Type B pancreatic cell (in vitro differentiated cells): ENCODE measurements at regions not wholly inside any gene's neighbourhood (a gene's known extent, or its start where the extent isn't known, plus 50 kb on each side); places are given as distances from the start of the nearest gene placed in this dataset.

Source experiments
- DNase-seq: peaks from one replicate; pipeline ENCODE4 v3.0.0; 2021; ENCODE audit warnings: mixed read lengths; ENCODE audit not compliant: unreplicated experiment; ENCODE audit errors: extremely low spot score
- H3K27ac Mint-ChIP-seq: 2 replicates; pipeline ENCODE4 v1.8.0; 2021; ENCODE audit warnings: mild to moderate bottlenecking, mixed read lengths
- H3K27me3 Mint-ChIP-seq: 2 replicates; pipeline ENCODE4 v1.8.0; 2021; ENCODE audit warnings: mixed read lengths
- H3K36me3 Mint-ChIP-seq: 2 replicates; pipeline ENCODE4 v1.8.0; 2021; ENCODE audit warnings: mixed read lengths
- H3K4me1 Mint-ChIP-seq: one replicate; pipeline ENCODE4 v1.8.0; 2021; ENCODE audit warnings: mixed read lengths; ENCODE audit not compliant: unreplicated experiment
- H3K4me3 Mint-ChIP-seq: 2 replicates; pipeline ENCODE4 v1.8.0; 2021; ENCODE audit warnings: mild to moderate bottlenecking, mixed read lengths
- H3K9me3 Mint-ChIP-seq: 2 replicates; pipeline ENCODE4 v1.8.0; 2021; ENCODE audit warnings: mixed read lengths
- TF ChIP-seq, protein P1 (sequence below): fragments of 200-600 bp; sonication (generic); conservative IDR thresholded peaks from 2 replicates; pipeline ENCODE4 v1.5.0; 2021; ENCODE audit warnings: antibody characterized with exemption, mild to moderate bottlenecking

DNA sequence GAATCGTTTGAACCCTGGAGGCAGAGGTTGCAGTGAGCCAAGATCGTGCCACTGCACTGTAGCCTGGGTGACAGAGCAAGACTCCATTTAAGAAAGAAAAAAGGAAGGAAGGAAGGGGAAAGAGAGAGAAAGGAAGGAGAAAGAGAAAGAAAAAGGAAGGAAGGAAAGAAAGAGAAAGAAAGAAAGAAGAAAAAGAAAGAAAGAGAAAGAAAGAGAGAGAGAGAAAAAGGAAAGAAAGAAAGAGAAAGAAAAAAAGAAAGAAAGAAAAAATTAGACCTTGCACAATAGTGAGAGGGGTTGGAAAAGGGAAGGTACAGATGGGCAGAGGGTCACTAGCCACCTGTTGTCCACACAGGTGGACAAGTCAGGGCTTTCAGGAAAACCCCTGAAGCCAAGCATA is 57.6 kb upstream of the RTL6 start:
- Mint-ChIP-seq H3K27me3 (peaks cover 18% of the 10 kb centered on the region), H3K36me3 (no peaks in the 10 kb centered on the region), H3K4me3 (no peak overlapping the region), H3K27ac (peak overlapping the region; percentile 81), H3K4me1 (no peaks in the 10 kb centered on the region), H3K9me3 (no peaks in the 10 kb centered on the region)
- DNase-seq: no peak
- TF ChIP-seq, protein P1, sequence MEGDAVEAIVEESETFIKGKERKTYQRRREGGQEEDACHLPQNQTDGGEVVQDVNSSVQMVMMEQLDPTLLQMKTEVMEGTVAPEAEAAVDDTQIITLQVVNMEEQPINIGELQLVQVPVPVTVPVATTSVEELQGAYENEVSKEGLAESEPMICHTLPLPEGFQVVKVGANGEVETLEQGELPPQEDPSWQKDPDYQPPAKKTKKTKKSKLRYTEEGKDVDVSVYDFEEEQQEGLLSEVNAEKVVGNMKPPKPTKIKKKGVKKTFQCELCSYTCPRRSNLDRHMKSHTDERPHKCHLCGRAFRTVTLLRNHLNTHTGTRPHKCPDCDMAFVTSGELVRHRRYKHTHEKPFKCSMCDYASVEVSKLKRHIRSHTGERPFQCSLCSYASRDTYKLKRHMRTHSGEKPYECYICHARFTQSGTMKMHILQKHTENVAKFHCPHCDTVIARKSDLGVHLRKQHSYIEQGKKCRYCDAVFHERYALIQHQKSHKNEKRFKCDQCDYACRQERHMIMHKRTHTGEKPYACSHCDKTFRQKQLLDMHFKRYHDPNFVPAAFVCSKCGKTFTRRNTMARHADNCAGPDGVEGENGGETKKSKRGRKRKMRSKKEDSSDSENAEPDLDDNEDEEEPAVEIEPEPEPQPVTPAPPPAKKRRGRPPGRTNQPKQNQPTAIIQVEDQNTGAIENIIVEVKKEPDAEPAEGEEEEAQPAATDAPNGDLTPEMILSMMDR: no peak

DNA sequence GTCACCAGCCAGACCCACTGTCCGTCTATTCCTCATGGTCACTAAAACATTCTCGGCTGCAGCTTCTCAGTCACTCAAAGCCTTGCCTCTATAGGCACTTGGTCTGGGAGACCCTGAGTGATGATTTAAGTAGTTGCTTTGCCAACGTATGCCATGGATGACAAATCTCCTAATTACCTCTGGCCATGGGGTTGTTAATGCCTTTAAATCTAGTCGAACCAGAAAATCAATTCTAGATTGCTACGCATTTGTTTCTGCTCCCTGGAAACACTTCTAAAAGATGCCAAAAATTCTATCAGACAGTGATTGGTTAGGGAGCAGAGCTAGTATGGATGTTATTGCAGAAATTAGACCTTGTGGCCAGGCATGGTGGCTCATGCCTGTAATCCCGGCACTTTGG is 57.0 kb upstream of the RTL6 start:
- Mint-ChIP-seq H3K27me3 (peaks cover 18% of the 10 kb centered on the region), H3K4me3 (peak overlapping the region; percentile 36), H3K36me3 (no peaks in the 10 kb centered on the region), H3K27ac (peak overlapping the region; percentile 81), H3K9me3 (no peaks in the 10 kb centered on the region), H3K4me1 (no peaks in the 10 kb centered on the region)
- TF ChIP-seq, protein P1: no peak
- no peak for DNase-seq

DNA sequence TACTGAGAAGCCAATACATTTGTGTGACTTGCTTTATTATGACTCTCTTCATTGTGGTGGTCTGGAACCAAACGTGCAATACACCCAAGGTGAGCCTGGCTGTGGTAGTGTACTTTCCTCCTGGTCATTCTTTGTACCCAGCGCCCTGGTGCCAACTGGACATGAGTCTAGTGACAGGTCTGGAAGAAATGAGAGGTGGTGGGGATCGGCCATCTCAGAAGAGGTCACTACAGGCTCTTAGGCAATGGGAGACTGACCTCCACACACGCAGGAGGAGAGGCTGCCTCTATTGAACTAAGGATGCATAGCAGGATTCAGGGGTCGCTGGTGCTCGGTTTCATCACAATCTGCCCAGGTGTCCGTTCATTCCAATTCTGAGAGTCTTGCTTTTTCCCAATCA is 56.4 kb upstream of the RTL6 start:
- H3K27me3 Mint-ChIP-seq: peaks cover 18% of the 10 kb centered on the region
- TF ChIP-seq, protein P1: no peak
- no peaks in the 10 kb centered on the region for H3K4me1 Mint-ChIP-seq
- H3K36me3 Mint-ChIP-seq: no peaks in the 10 kb centered on the region
- no peak overlapping the region for H3K4me3 Mint-ChIP-seq
- H3K9me3 Mint-ChIP-seq: no peaks in the 10 kb centered on the region
- H3K27ac Mint-ChIP-seq: no peak overlapping the region
- no peak for DNase-seq

DNA sequence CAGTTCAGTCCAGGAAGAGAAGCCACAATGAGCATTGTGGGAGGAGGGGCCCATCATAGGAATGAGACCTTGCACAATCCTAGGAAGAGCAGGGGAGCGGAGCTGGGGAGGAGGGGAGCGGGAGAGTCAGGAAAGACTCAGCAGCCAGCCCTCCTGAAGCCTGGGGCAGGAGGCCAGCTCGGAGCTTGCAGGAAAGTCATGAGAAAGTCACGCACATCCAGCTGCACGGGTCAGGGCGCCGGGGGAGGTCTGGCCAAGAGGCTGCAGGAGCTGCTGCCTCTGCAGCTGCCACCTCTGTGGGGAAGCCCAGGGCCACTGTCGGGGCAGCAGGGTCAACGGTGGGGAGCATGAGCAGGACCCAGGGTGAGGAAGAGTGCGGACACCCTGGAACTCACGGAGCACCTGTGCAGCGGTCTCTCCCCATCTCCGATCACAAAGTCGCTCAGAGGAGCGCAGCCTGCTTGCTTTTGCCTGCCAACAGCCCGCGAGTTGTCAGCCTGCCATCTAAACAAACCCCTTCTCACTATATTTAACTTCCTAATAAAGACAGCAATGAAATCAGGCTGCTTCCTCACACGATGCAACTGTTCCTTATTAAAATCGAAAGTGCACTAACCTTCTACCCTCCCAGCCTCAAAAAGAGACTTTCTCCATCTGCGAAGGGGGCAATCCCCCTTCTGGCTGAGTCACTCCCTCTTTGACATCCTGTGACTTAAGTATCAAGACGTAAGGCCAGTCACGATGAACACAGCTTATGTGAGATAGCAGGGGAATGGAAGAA is 52.9 kb upstream of the RTL6 start:
- Mint-ChIP-seq H3K4me3 (no peak overlapping the region), H3K36me3 (no peaks in the 10 kb centered on the region), H3K27me3 (peaks cover 17% of the 10 kb centered on the region), H3K9me3 (no peaks in the 10 kb centered on the region), H3K27ac (peak overlapping the region; percentile 61), H3K4me1 (peaks cover 10% of the 10 kb centered on the region)
- TF ChIP-seq, protein P1: no peak
- no peak for DNase-seq

DNA sequence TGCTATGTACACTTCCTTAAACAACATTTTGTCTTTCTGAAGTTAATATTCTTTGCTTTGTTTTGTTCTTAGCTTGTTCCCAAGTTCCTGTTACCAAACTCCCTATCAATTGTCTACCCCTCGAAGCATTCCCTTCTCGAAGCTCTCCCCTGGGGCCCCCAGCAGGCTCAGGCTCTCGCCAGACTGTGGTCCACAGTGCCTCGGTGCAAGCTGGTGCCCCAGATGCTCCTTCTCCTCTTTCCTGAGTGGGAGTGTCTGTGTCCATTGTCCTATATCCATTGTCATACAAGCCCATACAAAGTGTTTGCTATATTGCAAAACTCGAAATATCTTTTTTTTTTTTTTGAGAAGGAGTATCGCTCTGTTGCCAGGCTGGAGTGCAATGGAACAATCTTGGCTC is 51.7 kb upstream of the RTL6 start:
- TF ChIP-seq, protein P1: no peak
- Mint-ChIP-seq H3K4me3 (peak overlapping the region; percentile 32), H3K27ac (peak overlapping the region; percentile 74), H3K4me1 (peaks cover 10% of the 10 kb centered on the region), H3K9me3 (no peaks in the 10 kb centered on the region), H3K36me3 (no peaks in the 10 kb centered on the region), H3K27me3 (peaks cover 5% of the 10 kb centered on the region)
- DNase-seq: no peak
